GM19328 (cell line): ENCODE measurements at regions not wholly inside any gene's neighbourhood (a gene's known extent, or its start where the extent isn't known, plus 50 kb on each side); places are given as distances from the start of the nearest gene placed in this dataset.

Experiments used
- ATAC-seq: cut with Tn5 transposase; IDR thresholded peaks from one replicate; pipeline ENCODE4 v1.9.1; 2021; ENCODE audit warnings: mild to moderate bottlenecking, moderate library complexity; ENCODE audit not compliant: unreplicated experiment

DNA sequence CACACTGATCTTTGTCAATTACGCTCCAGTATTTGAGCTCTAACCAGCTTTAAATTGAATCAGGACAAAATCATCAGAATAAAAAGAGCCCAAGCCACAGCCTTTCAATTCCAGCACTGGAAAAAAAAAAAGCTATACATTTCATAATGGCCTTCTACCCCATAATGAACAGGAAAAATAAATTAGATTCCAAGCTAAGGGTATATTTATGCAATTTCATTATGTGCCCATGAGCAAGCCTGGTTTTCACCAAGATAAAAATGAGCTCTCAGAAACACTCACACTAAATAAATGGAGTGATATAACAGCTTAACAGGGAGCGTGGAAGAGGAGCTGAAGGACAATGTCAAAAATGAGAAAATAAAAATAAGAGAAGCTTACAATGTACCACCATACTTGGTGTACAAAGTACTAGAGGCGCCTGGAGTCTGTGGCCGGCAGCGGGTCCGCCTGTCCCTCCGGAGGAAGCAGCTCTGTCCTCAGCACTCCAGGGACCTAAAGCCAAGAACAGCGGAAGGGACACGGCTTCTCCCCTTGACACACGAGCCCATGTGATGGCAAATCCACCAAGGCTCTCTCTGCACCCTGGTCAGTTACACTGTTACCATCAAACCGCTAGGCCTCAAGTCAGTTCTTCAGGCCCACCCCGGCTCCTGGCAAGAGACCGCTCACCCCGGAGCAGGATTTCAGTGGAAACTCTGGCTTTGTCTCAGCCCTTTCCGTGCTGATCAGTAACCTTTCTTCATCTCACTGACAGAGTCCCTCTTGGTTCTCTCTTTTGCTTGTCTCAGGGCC lies 69.6 kb downstream of the RBFOX3 start:
- ATAC-seq: no peak

DNA sequence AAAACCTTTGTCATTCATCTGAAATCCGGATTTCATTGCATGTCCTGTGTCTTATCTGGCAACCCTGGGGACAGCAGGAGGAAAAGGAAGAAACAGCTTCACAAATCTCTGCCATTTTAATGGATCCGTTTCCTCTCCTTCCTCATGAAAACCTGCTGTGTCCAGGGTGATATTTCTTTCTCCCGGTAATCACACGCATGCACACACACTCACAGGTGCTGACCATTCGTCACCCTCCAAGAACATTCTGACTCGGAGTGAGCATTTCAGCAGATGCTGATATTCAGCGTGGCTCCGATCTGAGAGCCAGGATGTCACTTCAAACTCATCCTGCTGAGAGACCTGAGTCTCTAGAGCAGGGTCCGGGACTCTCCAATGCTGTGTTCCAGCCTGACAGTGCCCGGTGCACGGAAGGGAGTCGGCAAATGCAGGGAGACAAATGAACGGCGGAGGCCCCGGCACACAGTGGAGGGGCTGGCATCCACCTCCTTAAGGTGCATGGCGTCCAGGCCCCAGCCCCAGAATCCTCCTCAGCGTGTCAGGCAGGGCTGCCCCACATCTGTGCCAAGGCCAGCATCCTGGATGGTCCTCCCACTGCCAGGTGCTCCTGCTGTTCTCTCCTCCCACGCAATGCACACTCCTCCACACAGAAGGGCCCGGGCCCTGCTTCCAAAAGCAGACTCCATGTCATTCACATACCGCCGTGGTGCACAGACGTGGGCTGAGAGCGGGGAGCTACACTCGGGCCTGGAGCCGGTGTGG lies 70.7 kb downstream of the RBFOX3 start:
- no peak for ATAC-seq

DNA sequence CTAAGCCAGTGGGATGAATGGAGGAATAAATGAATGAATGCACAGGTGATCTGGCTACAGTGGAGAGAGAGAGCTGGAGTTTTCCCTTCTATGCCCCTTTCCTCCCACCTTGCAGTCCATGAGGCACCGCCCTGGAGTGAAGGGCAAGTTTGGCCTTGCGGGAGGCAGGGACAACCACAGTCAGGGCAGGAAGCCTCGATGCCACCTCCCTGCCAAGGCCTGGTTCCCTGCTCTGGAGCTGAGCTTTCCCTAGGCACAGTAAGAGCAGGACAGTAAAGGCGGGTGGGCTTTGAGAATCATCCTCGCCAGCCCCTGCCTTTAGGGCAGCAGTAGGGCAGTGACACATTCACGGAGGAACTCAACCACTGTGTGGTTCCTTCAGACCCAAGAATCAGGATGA lies 72.6 kb downstream of the RBFOX3 start:
- no peak for ATAC-seq

DNA sequence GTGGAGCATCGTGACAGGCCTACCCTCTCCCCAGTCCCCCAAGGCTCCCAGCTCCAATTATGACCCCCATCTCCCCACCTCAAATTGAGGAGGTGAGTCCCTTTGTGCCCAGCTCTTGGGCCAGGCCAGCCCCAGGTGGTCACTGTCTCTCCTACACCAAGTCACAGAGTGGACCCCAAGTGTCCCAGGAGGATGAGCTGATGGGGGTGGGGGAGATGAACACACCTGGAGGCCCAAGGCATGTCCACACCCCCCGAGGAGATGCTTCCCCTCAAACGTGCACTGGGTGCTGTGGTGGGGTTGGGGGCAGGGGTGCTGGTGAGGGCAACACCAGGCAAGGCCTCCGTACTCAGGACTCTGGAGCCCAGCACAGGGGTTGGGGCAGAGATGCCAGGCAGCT lies 73.2 kb downstream of the RBFOX3 start:
- no peak for ATAC-seq

DNA sequence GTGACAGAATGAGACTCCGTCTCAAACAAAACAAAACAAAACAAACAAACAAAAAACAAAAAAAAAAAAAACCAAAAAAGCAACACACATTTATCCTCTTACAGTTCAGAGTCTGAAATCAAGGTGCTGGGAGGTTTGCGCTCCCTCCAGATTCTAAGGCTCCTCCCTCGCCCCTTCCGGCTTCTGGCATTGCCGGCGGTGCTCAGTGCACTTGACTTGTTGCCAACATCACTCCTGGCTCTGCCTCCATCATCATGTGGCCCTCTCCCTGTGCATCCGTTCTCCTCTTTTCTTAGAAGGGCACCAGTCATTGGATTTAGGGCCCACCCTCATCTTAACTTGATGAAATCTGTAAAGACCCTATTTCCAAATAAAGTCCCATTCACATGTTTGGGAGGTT lies 73.8 kb downstream of the RBFOX3 start:
- ATAC-seq: no peak

DNA sequence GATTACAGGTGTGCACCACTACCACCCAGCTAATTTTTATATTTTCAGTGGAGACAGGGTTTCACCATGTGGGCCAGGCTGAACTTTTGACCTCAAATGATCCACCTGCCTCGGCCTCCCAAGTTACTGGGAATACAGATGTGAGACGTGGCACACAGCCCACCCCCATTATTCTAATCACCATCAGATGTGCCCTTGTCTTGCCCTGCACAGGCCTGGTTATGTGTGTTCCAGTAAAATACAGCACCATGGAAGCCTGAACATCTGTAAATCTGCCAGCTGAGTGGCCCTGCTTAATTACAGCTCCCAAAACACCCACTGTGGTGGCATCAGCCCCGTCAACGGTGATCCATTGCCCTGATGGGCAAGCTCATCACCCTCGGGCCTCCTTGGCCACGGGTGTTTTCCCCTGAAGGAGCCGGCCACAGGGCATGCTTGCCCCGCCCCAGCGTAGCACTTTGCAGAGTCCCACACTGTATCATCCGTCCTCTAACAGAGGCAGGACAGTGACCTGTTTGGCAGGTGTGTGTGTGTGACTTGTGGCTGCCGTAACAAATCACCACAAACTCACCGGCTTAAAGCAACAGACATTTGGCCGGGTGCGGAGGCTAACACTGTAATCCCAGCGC lies 74.5 kb downstream of the RBFOX3 start:
- no peak for ATAC-seq

DNA sequence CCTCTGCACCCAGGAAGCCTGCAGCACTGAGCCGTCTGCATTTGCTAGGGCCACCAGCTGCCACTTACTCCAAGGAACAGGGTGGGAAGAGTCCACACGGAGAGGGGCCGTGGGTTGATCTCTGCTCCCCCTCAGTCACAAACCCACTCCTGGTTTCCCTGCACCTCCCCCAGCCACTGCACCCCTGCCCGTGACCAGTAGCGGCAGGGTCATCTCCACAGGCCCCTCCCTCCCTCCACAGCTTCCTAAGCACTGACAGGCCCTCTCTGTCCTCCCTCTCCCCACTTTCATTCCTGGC lies 75.2 kb downstream of the RBFOX3 start:
- ATAC-seq: no peak

DNA sequence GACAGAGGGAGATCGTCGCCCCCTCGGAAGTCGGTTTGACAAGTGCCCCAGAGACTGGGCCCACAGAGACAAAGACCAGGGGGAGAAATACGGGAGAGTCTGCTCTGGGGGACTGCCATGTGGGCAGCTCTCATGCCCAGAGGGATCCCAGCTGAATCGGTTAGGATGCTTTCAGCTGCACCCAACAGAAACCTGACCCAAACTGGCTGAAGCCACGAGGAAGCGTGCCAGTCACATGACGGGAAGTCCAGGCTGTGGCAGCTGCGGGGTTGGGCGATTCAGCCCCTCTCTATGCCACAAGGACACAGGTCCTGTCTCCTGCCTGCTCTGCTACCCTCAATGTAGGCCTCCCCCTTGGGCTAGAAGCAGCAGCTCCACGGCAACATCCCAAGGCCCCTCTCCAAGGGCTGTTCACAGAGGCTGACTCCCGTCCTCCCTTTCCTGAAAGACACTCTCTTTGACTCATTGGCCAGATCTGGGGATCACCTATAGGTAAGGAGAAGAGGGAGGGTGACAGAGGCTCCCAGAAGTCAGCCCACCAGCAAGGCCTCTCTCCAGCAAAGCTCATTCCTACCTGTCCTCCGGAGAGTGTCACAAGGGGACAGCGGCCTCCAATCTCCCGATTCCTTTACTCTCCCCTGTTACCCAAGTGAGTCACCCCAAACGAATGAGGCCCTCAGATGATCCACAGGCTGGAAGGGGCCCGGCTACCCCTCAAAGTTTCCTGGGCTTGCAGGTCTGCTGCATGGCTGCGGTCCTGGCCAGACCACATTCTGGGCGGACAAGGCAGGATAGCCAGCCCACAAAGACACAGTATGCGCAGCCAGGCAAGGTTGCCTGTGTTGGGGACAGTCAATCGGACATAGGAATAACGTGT lies 75.8 kb downstream of the RBFOX3 start:
- ATAC-seq: no peak

DNA sequence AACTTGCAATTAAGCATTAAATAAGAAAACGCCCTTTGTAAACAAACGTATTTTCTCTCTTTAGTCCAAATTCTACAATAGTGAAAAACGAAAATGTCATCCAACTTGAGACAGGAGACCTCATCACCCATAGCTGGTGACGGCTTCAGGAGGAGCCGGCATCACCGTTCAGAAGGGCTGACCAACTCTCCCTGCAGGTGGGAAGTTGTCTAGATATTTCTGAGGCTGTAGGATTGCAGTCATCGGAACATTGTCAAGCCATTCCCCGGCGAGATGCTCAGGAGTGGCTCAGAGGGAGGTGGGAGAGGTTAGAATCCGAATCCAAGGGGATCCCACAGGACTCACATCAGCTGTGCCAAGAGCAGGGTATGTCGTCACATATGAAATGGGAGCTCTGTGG lies 76.7 kb downstream of the RBFOX3 start:
- ATAC-seq: no peak

DNA sequence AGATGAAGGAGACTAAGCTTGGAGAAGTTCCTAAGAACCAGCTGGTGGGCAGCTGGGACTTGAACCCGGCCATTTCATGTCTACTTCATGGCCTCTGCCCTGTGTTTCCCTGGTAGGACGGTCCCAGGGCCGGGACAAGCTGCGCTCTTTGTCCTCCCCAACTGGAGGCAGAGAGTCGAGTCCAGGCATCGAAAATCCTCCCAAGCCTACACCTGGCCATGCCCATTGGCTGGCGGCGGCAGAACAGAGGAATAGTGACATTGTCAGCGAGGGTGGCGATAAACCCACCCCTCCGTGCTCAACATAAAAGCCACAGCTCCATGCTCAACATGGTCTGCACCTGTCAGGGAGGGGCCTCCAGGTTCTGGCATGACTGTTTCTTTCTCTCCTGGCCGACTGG lies 77.7 kb downstream of the RBFOX3 start:
- ATAC-seq: no peak

DNA sequence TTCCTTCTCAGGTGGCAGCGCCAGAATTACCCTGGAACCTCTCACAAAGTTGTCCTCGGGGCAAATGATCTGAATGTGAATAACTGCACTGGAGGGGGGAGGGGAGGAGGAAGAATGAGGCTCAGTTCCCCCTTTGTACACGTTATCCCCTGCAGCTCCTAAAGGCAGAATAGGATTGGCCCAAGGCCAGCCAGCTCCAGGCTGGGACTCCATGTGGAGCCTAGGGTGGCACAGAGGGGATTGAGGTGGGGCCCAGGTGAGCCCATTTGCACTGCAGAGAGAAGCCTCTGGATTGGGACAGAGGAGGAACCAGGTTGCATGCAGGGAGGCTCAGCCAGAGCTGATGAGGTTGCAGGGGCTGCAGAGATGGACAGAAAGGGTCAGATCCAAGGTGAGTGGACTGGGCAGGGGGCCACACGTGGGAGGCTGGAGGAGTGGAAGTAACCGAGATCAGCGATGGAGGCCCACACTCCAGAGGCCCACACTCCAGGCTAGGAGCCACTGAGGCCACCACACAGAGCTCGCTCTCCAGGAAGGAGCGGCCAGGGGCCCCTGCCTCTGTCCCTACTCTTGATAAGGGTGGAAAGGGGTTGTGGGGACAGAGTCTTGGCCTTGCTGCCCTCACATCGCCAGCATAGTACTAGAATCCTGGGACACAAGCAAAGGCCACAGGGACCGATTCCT lies 78.6 kb downstream of the RBFOX3 start:
- no peak for ATAC-seq

DNA sequence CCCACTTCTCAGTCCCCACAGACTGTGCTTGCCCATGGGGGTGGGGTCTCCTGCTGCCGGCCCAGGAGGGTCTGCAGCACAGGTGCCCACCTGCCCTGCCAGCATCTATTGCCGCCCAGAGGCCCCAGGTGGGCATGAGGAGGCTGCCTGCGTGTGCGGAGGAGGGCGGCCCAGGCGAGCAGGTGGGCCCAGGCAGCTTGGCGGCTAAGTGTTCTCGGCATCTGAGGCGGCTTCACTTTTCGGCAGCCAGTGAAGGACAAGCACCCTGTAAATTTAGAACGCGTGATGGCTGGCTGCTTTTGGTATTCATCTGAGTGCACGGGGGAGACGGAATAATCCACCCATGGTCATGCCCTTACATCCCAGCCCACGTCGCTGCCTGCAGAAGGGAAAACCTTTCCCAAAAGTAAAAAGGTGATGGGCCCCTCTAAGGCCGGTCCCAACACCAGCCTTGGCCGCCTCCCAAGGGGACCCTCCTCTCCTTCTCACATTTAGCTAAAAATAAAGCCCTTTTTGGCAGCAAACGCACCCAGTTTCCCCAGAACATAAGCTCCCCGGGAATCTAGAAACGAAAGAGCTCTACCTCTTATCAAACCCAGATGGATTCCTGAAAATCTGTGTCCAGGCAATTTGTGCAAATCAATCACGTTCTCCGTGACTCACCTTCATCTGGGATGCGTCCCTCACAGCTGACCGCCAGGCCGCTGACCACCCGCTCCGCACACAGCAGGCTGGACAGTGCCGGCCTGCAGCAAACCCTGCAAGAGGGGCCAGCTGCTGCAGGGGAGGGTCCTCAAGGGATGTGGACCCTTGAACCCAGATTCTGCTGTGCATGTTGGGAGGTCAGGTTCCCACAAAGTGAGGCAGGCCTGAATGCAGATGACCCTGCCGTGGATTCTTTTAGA lies 79.4 kb downstream of the RBFOX3 start:
- no peak for ATAC-seq

DNA sequence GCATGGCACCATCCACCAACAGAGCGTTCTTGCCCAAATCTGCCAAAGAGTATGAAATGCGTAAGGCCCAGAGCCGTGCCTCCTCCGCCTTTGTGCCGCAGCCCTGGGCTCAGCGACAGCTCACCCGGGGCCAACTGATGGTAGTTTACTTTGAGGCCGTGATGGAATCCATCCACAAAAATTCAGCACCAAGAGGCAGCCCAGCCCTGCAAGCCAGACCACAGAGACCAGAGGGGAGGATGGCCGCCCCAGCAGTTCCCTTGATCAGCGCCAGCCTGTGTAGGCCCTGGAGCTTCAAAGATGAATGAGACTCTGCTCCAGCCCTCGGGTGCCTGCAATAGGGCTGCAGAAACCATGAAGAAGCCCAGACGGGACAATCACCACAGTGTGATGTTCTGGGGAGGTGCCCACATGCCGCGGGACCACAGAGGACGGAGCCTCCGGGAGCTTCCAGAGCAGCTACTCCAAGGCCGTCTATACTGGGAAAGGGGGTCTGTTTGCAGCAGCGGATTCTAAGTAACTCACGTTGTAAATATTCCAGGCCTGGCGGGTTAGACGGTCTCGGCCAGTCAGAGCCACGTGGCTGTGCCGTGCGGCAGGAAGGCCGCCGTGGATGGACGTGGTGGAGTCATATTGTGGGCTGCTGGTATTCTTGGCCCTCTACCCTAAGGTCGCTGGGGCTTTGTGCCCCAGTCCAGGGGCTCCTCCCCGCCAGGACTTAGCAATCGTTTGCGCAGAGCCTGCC lies 80.3 kb downstream of the RBFOX3 start:
- no peak for ATAC-seq

DNA sequence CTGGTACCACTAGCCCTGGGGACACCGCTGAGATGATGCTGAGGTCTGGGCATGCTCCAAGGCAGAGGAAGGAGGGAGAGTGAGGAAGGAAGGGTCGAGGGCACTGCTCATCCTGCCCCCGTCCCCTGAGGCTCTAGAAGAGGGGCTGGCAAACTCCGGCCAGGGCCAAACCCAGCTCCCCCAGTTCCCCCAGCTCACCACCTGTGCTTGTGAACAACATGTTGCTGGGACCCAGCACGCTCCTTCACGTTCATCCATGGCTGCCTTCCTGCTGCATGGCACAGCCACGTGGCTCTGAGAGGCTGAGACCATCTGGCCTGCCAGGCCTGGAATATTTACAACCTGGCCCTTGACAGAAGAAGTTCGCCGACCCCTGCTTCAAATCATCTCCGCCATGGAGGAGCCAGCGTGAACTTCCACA lies 81.2 kb downstream of the RBFOX3 start:
- ATAC-seq: no peak

DNA sequence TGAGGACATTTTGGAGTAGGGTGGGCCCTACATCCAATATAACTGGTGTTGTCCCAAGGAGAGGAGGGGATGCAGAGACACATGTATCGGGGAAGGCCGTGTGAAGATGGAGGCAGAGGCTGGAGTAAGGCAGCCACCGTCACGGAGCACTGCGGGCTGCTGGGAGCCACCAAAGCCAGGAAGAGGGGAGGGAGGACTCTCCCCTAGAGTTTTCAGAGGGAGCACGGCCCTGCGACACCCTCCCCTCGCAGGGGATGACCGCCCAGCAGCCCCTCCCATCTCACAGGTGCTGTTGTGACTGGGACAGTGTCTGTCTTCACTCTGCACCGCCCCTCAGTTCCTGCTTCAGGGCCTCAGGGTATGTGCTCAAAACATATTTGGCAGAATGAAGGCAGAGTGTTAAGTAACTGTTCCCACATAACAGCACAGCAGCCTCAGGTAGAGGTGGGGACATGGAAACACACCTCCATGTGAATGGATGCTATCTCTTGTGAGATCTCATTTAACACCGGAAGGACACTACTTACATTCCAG lies 82.2 kb downstream of the RBFOX3 start:
- ATAC-seq: no peak

DNA sequence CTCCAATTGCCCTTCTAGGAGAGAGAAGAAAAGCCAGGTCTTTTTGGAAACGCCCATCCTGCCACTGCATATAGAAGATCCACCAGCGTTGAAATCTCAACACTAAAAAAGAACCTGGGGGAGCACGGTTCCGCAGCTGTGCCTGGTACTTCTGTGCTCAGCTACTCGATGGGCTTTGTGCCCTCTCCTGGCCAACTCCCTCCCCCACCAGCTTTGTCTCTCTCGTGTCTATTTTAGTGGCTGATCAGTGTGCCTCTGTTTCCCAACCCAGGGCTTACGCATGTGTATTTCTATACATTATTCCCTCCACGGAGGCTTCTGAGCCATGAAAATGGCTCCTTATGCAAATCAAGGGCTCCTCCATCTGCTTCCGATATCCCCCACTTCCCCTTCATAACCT lies 83.5 kb downstream of the RBFOX3 start:
- ATAC-seq: no peak

DNA sequence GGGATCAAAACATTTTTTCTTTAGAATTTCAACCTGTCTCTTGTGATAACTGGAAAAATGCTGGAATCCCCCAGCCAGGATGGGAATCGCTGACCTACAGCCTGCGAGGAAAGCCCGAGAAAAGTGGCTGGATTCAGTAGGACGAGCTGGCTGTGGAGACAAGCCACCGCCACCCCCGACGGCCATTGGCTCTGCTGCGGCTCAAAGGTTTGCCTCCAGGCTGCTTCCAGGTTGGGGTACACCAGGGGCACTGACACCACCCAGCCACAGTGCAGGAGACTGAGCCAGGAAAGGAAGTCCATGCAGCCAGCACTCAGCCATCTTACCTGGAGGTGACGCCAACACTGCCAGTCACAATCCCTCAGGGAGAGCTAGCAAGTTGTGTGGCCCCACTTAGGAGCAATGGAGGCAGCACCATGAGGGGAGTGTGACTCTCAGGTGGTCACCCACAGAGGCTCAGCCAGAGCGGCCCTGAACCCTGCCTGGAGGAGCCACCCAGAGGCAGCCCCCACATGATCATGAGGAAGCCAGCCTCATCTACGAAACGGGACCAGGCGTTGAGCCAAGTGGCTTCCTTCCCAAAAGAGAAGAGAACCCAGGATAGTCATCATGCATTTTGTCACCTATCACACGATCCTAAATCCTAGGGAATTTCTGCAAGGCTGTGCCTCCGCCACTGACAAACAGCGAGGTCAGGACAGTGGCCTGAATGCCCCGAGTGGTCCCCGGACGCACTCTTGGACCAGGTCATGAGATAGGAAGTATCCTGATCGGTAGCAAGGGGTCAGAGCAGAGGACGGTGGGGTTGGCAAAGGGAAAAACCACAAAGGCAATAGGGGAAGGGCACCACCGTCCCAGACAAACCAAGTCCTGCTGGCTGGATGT lies 84.8 kb downstream of the RBFOX3 start:
- no peak for ATAC-seq
